Psoas muscle (tissue), 7 donors: ENCODE measurements at regions not wholly inside any gene's neighbourhood (a gene's known extent, or its start where the extent isn't known, plus 50 kb on each side); places are given as distances from the start of the nearest gene placed in this dataset.
A peak's percentile ranks its signal among the peaks of the same experiment; 100 is the strongest.

Experiments used
- ATAC-seq, 4 donors: fragments of 200-7000 bp; cut with Tn5 transposase; one replicate each; pipeline ENCODE4 v1.9.1; 2020; ENCODE audit warnings: moderate library complexity in 3 of 4, mild to moderate bottlenecking in 2 of 4
- DNase-seq, 2 donors: peaks; one replicate each; pipeline ENCODE4 v3.0.0-alpha.2; 2020
- H3K27ac ChIP-seq: fragments of 200-600 bp; one replicate; pipeline ENCODE4 v1.8.0; 2022
- H3K27me3 ChIP-seq, 3 donors: fragments of 200-600 bp in 1 of 3; one replicate each; pipeline versions ENCODE4 v1.6.1 to v1.8.0; 2013 to 2022; ENCODE audit warnings: low read length in 2 of 3, mild to moderate bottlenecking in 2 of 3, moderate library complexity in 1 of 3; ENCODE audit not compliant: insufficient read depth in 3 of 3
- H3K36me3 ChIP-seq, 2 donors: fragments of 200-600 bp in 1 of 2; one replicate each; pipeline versions ENCODE4 v1.6.1 to v1.8.0; 2013 to 2022; ENCODE audit warnings: low read depth in 1 of 2, mild to moderate bottlenecking in 1 of 2, moderate library complexity in 1 of 2; ENCODE audit not compliant: insufficient read depth in 1 of 2
- H3K4me1 ChIP-seq: fragments of 200-600 bp; one replicate; pipeline ENCODE4 v1.8.0; 2022
- H3K4me3 ChIP-seq: fragments of 200-600 bp; one replicate; pipeline ENCODE4 v1.8.0; 2022; ENCODE audit warnings: mild to moderate bottlenecking
- H3K9me3 ChIP-seq: fragments of 200-600 bp; one replicate; pipeline ENCODE4 v1.8.0; 2022
- WGBS, 3 donors: extraction: QIAGEN DNeasy Blood & Tissue Kit; methylation state at CpG; one replicate each; pipeline versions ENCODE4 v1.1.6 to v1.1.7; 2013; 5-methylcytosine and 5-hydroxymethylcytosine counted together
- intact Hi-C, 2 donors: fragments of 100-400 bp; cut with DNase I; formaldehyde crosslinking; loops; one replicate each; pipeline versions ENCODE4 v1.11.0 to v1.14.2; 2022
- TF ChIP-seq, protein P1 (sequence below): fragments of 200-600 bp; IDR thresholded peaks from one replicate; pipeline ENCODE4 v1.8.0; 2022; ENCODE audit warnings: antibody characterized with exemption
- donor health status: healthy with polysubstance abuse.
- donor health status: DM: no; HTN: no; CAD: no; lungs with moderate emphysema.
- donor health status: Bipolar disorder and iron deficiency.
- donor health status: healthy.
- donor health status: DM: yes; HTN: yes; CAD: no.
- donor health status: DM: no; HTN: no; CAD: no.
- donor health status: DM: yes; HTN: yes; CAD: no.

DNA sequence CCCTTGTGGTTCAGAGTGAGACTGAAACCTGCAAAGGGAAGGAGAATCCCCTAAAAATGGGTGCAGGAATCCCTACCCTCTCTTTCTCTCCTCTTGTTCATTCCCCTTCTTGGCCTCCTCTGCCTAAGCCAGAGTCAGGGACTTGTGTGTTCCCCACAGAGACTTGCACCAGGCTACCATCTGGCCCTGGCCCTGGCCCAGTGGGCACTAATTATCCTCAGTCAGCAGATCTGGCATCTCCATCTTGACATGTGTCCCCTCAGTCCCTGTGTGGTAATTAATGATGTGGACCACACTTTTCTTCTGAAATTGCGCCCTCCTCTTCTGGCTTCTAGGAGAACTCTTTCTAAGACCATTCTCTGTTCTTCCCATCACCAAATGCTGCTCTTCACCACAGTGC lies 354.4 kb downstream of the SETD4 start:
- Histone ChIP-seq H3K9me3 (no peaks in the 10 kb centered on the region), H3K36me3 (no peaks in the 10 kb centered on the region), H3K4me3 (no peak overlapping the region), H3K27ac (no peak overlapping the region), H3K27me3 (peaks cover 0 to 6% (median 2%) of the 10 kb centered on the region in 3 donors), H3K4me1 (no peaks in the 10 kb centered on the region)
- WGBS, 3 donors: 74 to 88% (median 80%) methylated on average over 1 of the region's 1 CpG
- TF ChIP-seq, protein P1, sequence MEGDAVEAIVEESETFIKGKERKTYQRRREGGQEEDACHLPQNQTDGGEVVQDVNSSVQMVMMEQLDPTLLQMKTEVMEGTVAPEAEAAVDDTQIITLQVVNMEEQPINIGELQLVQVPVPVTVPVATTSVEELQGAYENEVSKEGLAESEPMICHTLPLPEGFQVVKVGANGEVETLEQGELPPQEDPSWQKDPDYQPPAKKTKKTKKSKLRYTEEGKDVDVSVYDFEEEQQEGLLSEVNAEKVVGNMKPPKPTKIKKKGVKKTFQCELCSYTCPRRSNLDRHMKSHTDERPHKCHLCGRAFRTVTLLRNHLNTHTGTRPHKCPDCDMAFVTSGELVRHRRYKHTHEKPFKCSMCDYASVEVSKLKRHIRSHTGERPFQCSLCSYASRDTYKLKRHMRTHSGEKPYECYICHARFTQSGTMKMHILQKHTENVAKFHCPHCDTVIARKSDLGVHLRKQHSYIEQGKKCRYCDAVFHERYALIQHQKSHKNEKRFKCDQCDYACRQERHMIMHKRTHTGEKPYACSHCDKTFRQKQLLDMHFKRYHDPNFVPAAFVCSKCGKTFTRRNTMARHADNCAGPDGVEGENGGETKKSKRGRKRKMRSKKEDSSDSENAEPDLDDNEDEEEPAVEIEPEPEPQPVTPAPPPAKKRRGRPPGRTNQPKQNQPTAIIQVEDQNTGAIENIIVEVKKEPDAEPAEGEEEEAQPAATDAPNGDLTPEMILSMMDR: no peak
- no peak for ATAC-seq
- DNase-seq: no peak
- intact Hi-C loops: no loop called here

DNA sequence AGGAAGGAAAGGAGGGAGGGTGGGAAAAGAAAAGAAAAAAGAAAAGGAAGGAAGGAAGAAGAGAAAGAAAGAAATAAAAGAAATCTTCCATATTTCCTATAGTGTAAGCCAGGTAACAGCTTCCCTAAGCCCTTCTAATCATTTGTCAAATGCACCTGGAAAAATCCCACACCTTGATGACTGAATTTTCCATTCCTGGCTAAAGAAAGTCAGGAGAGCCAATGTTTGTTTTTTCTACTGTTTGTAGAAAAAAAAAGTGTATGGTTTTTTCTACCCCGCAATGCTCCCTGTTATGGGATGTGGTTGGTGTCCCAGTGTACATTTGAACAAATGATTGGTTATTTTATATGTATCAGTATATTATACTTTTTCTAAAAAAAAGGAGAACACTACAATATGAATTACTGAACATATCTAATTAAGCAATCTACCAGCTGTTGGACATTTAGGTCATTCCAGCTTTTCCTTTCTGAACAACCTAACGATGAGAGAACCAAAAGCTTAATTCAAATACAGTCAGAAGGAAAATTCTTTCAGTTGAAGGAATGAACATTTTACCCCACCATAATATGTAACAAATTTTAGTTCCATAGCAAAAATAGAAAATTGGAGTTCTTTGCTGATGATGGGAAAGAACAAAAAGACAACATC lies 355.0 kb downstream of the SETD4 start:
- H3K27ac ChIP-seq: no peak overlapping the region
- WGBS, 3 donors: 74 to 91% (median 85%) methylated on average over 2 of the region's 2 CpGs
- H3K27me3 ChIP-seq: peaks cover 0 to 5% (median 2%) of the 10 kb centered on the region in 3 donors
- H3K36me3 ChIP-seq: no peaks in the 10 kb centered on the region
- H3K4me3 ChIP-seq: no peak overlapping the region
- ATAC-seq: no peak
- no peaks in the 10 kb centered on the region for H3K9me3 ChIP-seq
- intact Hi-C loops: no loop called here
- H3K4me1 ChIP-seq: no peaks in the 10 kb centered on the region
- no peak for DNase-seq
- TF ChIP-seq, protein P1: no peak

DNA sequence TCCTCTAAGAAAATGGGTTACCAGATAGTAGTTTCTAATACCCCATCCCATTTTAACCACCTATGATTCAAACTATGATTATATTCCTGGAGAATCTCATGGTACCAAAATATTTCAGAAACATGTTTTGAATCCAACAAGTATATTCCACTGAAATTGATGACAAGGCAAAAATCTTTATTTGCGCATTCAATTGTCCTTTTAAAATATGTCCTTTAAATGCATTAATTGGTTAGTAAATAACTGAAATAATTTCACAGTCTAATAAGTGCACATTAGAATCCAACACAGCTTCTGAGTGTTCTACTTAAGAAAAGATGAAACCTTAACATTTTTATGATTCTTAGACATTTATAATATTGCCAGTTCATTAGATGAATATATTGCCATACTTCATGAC lies 356.6 kb downstream of the SETD4 start:
- Histone ChIP-seq H3K9me3 (no peaks in the 10 kb centered on the region), H3K4me3 (no peak overlapping the region), H3K4me1 (no peaks in the 10 kb centered on the region), H3K27me3 (peaks cover 0 to 2% (median 0%) of the 10 kb centered on the region in 3 donors), H3K27ac (no peak overlapping the region), H3K36me3 (no peaks in the 10 kb centered on the region)
- TF ChIP-seq, protein P1: no peak
- WGBS, 3 donors: 97 to 99% (median 98%) methylated on average over 1 of the region's 1 CpG
- DNase-seq (no peak), ATAC-seq (no peak)
- intact Hi-C loops: no loop called here

- 86 to 91% (median 90%) methylated on average over 3 of the region's 3 CpGs for WGBS, 3 donors
- peaks cover 0 to 5% (median 0%) of the 10 kb centered on the region in 3 donors for H3K27me3 ChIP-seq
- no peak overlapping the region for H3K4me3 ChIP-seq
- intact Hi-C loops: no loop called here
- TF ChIP-seq, protein P1: no peak
- no peak overlapping the region for H3K27ac ChIP-seq
- no peaks in the 10 kb centered on the region for H3K36me3 ChIP-seq
- no peak for DNase-seq
- ATAC-seq: no peak
- H3K4me1 ChIP-seq: no peaks in the 10 kb centered on the region
- no peaks in the 10 kb centered on the region for H3K9me3 ChIP-seq
Observed at GRCh38 chr21:35699361-35699760, 361.0 kb downstream of the SETD4 start.

GRCh38 chr21:35697321-35697808 lies 363.0 kb downstream of the SETD4 start:
- DNase-seq: peak; percentile 61 to 75
- TF ChIP-seq, protein P1: no peak
- WGBS, 3 donors: 4 to 10% (median 7%) methylated on average over 3 of the region's 3 CpGs

More at GRCh38 chr21:35697321-35697808, 363.0 kb downstream of the SETD4 start:
- peaks cover 0 to 12% (median 0%) of the 10 kb centered on the region in 3 donors for H3K27me3 ChIP-seq
- intact Hi-C loops: no loop called here
- no peaks in the 10 kb centered on the region for H3K9me3 ChIP-seq
- H3K4me1 ChIP-seq: no peaks in the 10 kb centered on the region
- ATAC-seq: peak in 2 of 4 donors; percentile 21 to 40
- no peak overlapping the region for H3K4me3 ChIP-seq
- H3K27ac ChIP-seq: no peak overlapping the region
- no peaks in the 10 kb centered on the region for H3K36me3 ChIP-seq
